A673 (cell line): ENCODE measurements at regions not wholly inside any gene's neighbourhood (a gene's known extent, or its start where the extent isn't known, plus 50 kb on each side); places are given as distances from the start of the nearest gene placed in this dataset.

Experiments used
- BruUV-seq: library from RNA; stranded (reverse); fragments of 400-500 nt; replicated peaks from 2 replicates; lab custom pipeline; 2021; lab: Mats Ljungman, UMichigan
- CTCF ChIA-PET: fragments of 300-600 bp; sonication (Branson Sonifier 250); formaldehyde crosslinking; loops from one replicate; lab custom pipeline; 2022; ENCODE audit warnings: antibody characterized with exemption; lab: Charles Lee
- POLR2A ChIA-PET: fragments of 300-600 bp; sonication (Branson Sonifier 250); formaldehyde crosslinking; loops from one replicate; lab custom pipeline; 2022; ENCODE audit warnings: antibody characterized with exemption; ENCODE audit not compliant: low non-redundant PET; lab: Charles Lee
- DNase-seq: peaks from one replicate; pipeline ENCODE4 v3.0.0-alpha.2; 2015; ENCODE audit warnings: low spot score
- H3K27ac ChIP-seq: fragments of 200-600 bp; sonication (generic); 2 replicates; pipeline ENCODE4 v1.5.1; 2016; ENCODE audit warnings: mixed run types, low read depth, mild to moderate bottlenecking, mixed read lengths, antibody characterized with exemption, low read length; ENCODE audit not compliant: poor library complexity, severe bottlenecking
- H3K27me3 ChIP-seq: fragments of 200-600 bp; sonication (generic); replicated peaks from 2 replicates; pipeline ENCODE4 v1.6.1; 2017; ENCODE audit warnings: mixed run types, low read depth, mild to moderate bottlenecking, mixed read lengths, antibody characterized with exemption, low read length; ENCODE audit not compliant: insufficient read depth, poor library complexity
- H3K36me3 ChIP-seq: fragments of 200-600 bp; sonication (generic); 2 replicates; pipeline ENCODE4 v1.6.1; 2016; ENCODE audit warnings: mixed run types, mild to moderate bottlenecking, mixed read lengths, antibody characterized with exemption, low read length; ENCODE audit not compliant: insufficient read depth, poor library complexity, severe bottlenecking
- H3K4me1 ChIP-seq: fragments of 200-600 bp; sonication (generic); 2 replicates; pipeline ENCODE4 v1.6.1; 2017; ENCODE audit warnings: mixed run types, mild to moderate bottlenecking, mixed read lengths, antibody characterized with exemption, low read length; ENCODE audit not compliant: insufficient read depth, poor library complexity, severe bottlenecking
- H3K4me3 ChIP-seq: fragments of 200-600 bp; sonication (generic); 2 replicates; pipeline ENCODE4 v1.5.1; 2016; ENCODE audit warnings: low read depth, mixed run types, mild to moderate bottlenecking, mixed read lengths, low read length; ENCODE audit not compliant: poor library complexity, severe bottlenecking
- H3K9me3 ChIP-seq: fragments of 200-600 bp; sonication (generic); 2 replicates; pipeline ENCODE4 v1.6.1; 2016; ENCODE audit warnings: mixed run types, low read depth, mild to moderate bottlenecking, mixed read lengths, antibody characterized with exemption, low read length; ENCODE audit not compliant: poor library complexity, severe bottlenecking
- CTCF ChIP-seq: fragments of 300-800, 200-600 bp; sonication (generic); conservative IDR thresholded peaks from 2 replicates; pipeline ENCODE4 v1.5.1; 2017; ENCODE audit warnings: low read depth, mild to moderate bottlenecking, antibody characterized with exemption, low read length, moderate library complexity, mixed read lengths
- EZH2 ChIP-seq: fragments of 200-600 bp; sonication (generic); IDR thresholded peaks from 2 replicates; pipeline ENCODE4 v1.6.1; 2017; ENCODE audit warnings: borderline replicate concordance, low read depth, mild to moderate bottlenecking, mixed read lengths, antibody characterized with exemption, low read length; ENCODE audit not compliant: poor library complexity, severe bottlenecking
- intact Hi-C: fragments of 100-400 bp; cut with micrococcal nuclease; formaldehyde crosslinking; loops from one replicate; pipeline ENCODE4 v1.10.0; 2022; ENCODE audit not compliant: unreplicated experiment

DNA sequence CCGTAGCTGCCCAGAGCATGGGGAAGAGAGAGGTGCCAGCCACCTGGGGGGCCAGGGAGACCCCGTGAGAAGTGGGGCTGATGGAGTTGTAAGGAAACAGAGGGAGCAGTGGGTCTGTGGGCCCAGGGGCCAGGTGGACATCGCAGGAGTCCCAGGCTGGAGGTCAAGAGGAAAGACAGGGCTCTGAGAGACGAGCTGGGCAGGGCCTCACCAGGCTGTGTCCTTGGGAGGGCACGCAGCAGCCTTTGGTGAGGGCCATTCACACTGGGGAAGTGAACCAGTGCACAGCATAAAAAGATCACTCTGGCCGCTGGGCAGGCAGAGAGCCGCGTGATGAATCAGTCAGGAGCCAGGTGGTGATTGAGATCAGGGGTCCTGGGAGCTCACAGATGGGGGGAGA is 73.9 kb upstream of the FOXQ1 start:
- no peak overlapping the region for H3K4me3 ChIP-seq
- H3K36me3 ChIP-seq: no peaks in the 10 kb centered on the region
- DNase-seq: no peak
- no peaks in the 10 kb centered on the region for H3K4me1 ChIP-seq
- TF ChIP-seq EZH2 (no peak), CTCF (no peak)
- intact Hi-C loops: no loop called here
- H3K27me3 ChIP-seq: peaks cover 44% of the 10 kb centered on the region
- H3K9me3 ChIP-seq: no peaks in the 10 kb centered on the region
- no peak overlapping the region for H3K27ac ChIP-seq
- ChIA-PET CTCF (no interaction called here), POLR2A (no interaction called here)
- BruUV-seq: no TSS peak

DNA sequence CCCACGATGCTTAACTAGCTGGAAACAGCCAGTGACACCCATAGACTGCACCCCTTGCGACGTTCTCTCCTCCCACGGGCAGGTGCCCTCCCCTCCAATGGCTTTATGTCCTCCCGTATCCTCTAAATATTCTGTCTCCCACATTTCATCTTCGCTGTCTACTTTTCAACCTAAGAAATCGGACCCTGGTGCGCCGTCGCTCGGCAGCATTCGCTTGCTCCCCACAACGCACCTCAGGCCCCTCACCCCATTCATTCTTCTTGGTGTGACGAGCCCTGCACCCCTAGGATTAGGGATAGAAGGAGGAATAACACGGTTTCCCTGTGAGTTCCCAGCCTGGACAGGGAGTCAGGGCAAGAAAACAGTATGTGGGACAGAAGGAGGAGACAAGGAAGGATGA is 74.3 kb upstream of the FOXQ1 start:
- intact Hi-C loops: no loop called here
- Histone ChIP-seq H3K9me3 (no peaks in the 10 kb centered on the region), H3K4me3 (no peak overlapping the region), H3K36me3 (no peaks in the 10 kb centered on the region), H3K27ac (no peak overlapping the region), H3K27me3 (peaks cover 46% of the 10 kb centered on the region), H3K4me1 (no peaks in the 10 kb centered on the region)
- no peak for DNase-seq
- BruUV-seq: no TSS peak
- ChIA-PET POLR2A (no interaction called here), CTCF (no interaction called here)
- no peak for TF ChIP-seq CTCF
- TF ChIP-seq EZH2: no peak

- peaks cover 56% of the 10 kb centered on the region for H3K27me3 ChIP-seq
- TF ChIP-seq CTCF (no peak), EZH2 (no peak)
- POLR2A ChIA-PET: no interaction called here
- H3K36me3 ChIP-seq: no peaks in the 10 kb centered on the region
- H3K27ac ChIP-seq: no peak overlapping the region
- no peak overlapping the region for H3K4me3 ChIP-seq
- intact Hi-C loops: no loop called here
- no peak for DNase-seq
- H3K4me1 ChIP-seq: no peaks in the 10 kb centered on the region
- CTCF ChIA-PET: no interaction called here
- BruUV-seq: no TSS peak
- H3K9me3 ChIP-seq: no peaks in the 10 kb centered on the region
Observed at GRCh38 chr6:1235825-1236224, 76.1 kb upstream of the FOXQ1 start.
